Type B pancreatic cell (in vitro differentiated cells): ENCODE measurements at regions not wholly inside any gene's neighbourhood (a gene's known extent, or its start where the extent isn't known, plus 50 kb on each side); places are given as distances from the start of the nearest gene placed in this dataset.

Experiments used
- DNase-seq: peaks from one replicate; pipeline ENCODE4 v3.0.0; 2021; ENCODE audit warnings: mixed read lengths; ENCODE audit not compliant: unreplicated experiment; ENCODE audit errors: extremely low spot score
- H3K27ac Mint-ChIP-seq: 2 replicates; pipeline ENCODE4 v1.8.0; 2021; ENCODE audit warnings: mild to moderate bottlenecking, mixed read lengths
- H3K27me3 Mint-ChIP-seq: 2 replicates; pipeline ENCODE4 v1.8.0; 2021; ENCODE audit warnings: mixed read lengths
- H3K36me3 Mint-ChIP-seq: 2 replicates; pipeline ENCODE4 v1.8.0; 2021; ENCODE audit warnings: mixed read lengths
- H3K4me1 Mint-ChIP-seq: one replicate; pipeline ENCODE4 v1.8.0; 2021; ENCODE audit warnings: mixed read lengths; ENCODE audit not compliant: unreplicated experiment
- H3K4me3 Mint-ChIP-seq: 2 replicates; pipeline ENCODE4 v1.8.0; 2021; ENCODE audit warnings: mild to moderate bottlenecking, mixed read lengths
- H3K9me3 Mint-ChIP-seq: 2 replicates; pipeline ENCODE4 v1.8.0; 2021; ENCODE audit warnings: mixed read lengths
- CTCF ChIP-seq: fragments of 200-600 bp; sonication (generic); conservative IDR thresholded peaks from 2 replicates; pipeline ENCODE4 v1.5.0; 2021; ENCODE audit warnings: antibody characterized with exemption, mild to moderate bottlenecking

GRCh38 chr11:70616317-70616716, 218.0 kb downstream of the CTTN start:
- DNase-seq: no peak
- no peak for TF ChIP-seq CTCF
- no peak overlapping the region for H3K27ac Mint-ChIP-seq
- H3K36me3 Mint-ChIP-seq: no peaks in the 10 kb centered on the region
- no peaks in the 10 kb centered on the region for H3K9me3 Mint-ChIP-seq
- H3K4me1 Mint-ChIP-seq: peaks cover 11% of the 10 kb centered on the region
- no peak overlapping the region for H3K4me3 Mint-ChIP-seq
- no peaks in the 10 kb centered on the region for H3K27me3 Mint-ChIP-seq

GRCh38 chr11:70616938-70617654, 218.8 kb downstream of the CTTN start:
- Mint-ChIP-seq H3K4me1 (peaks cover 6% of the 10 kb centered on the region), H3K9me3 (no peaks in the 10 kb centered on the region), H3K27me3 (no peaks in the 10 kb centered on the region), H3K4me3 (no peak overlapping the region), H3K36me3 (no peaks in the 10 kb centered on the region), H3K27ac (no peak overlapping the region)
- no peak for DNase-seq
- TF ChIP-seq CTCF: no peak

DNA sequence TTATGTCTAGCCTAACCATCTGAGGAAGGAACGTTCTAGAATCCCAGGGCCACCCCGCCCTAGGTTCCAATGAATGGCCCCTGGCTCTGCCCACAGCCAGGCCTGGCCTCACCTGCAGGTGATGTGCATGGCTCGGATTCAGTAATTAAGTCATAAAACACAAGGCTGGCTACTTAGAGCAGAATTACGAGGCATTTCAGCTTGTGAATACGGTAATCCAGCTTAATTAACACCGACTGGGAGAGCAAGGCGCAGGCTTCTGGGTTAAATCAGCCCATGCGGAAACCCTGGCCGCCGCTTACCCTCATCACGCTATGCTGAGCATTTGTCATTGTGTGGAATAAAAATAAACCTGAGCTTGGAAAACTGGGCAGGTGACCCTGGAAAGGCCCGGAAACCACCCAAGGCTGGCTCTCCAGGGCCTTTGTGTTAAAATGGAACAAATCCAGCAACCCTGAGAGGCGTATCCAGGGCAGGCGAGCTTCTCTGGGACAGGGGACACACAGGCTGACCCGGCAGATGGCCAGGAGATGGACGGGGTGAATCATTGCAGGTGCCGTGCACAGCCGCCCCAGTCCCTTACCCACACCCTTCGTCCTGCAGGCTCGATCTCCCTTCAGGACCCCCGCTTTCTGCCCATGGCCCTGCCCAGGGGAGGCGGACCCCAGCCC, 220.2 kb downstream of the CTTN start:
- Mint-ChIP-seq H3K36me3 (no peaks in the 10 kb centered on the region), H3K27me3 (no peaks in the 10 kb centered on the region), H3K4me3 (no peak overlapping the region), H3K4me1 (no peaks in the 10 kb centered on the region), H3K9me3 (no peaks in the 10 kb centered on the region), H3K27ac (no peak overlapping the region)
- no peak for DNase-seq
- TF ChIP-seq CTCF: no peak

GRCh38 chr11:70619591-70619990, 221.3 kb downstream of the CTTN start:
- H3K27ac Mint-ChIP-seq: no peak overlapping the region
- no peak overlapping the region for H3K4me3 Mint-ChIP-seq
- H3K27me3 Mint-ChIP-seq: no peaks in the 10 kb centered on the region
- H3K4me1 Mint-ChIP-seq: no peaks in the 10 kb centered on the region
- no peak for TF ChIP-seq CTCF
- DNase-seq: no peak
- no peaks in the 10 kb centered on the region for H3K9me3 Mint-ChIP-seq
- H3K36me3 Mint-ChIP-seq: no peaks in the 10 kb centered on the region

DNA sequence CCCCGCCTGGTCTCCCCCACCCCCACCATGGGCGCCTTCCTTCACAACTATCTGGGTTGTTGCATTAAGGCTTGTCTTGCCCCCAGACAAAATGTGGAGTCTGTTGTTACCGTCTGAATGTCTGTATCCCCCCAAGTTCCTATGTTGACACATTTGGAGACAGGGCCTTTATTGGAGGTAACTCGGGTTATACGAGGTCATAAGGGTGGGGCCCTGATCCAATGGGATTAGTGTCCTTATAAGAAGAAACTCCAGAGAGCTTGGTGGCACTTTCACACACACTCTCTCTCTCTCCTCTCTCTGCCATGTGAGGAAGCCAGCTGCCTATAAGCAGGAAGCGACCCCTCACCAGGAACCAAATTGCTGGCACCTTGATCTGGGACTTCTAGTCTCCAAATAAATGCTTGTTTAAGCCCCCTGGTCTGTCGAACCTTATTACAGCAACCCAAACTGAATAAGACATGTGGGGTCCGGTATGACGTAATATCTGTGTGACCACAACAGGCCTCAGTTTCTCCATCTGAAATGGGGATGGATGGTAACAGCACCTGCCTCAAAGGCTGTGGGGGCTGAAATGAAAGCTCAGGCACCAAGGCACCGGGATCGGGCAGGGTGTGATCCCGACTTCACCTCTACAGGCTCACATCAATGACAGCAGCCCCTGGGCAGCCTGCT, 222.3 kb downstream of the CTTN start:
- Mint-ChIP-seq H3K27ac (no peak overlapping the region), H3K36me3 (no peaks in the 10 kb centered on the region), H3K4me1 (no peaks in the 10 kb centered on the region), H3K4me3 (no peak overlapping the region), H3K27me3 (no peaks in the 10 kb centered on the region), H3K9me3 (no peaks in the 10 kb centered on the region)
- DNase-seq: no peak
- TF ChIP-seq CTCF: no peak
